Thyroid gland (tissue), 4 donors: ENCODE measurements at regions not wholly inside any gene's neighbourhood (a gene's known extent, or its start where the extent isn't known, plus 50 kb on each side); places are given as distances from the start of the nearest gene placed in this dataset.

Experiments used
- DNase-seq, 2 donors: peaks; one replicate each; pipeline ENCODE4 v3.0.0-alpha.2; 2019
- H3K27ac ChIP-seq, 3 donors: fragments of 200-600 bp; sonication (generic); 1 replicate in 2 of 3; 2 replicates in 1 of 3; pipeline ENCODE4 v1.5.1; 2016 to 2019; ENCODE audit warnings: mild to moderate bottlenecking in 1 of 3, moderate library complexity in 1 of 3
- H3K27me3 ChIP-seq: fragments of 200-600 bp; sonication (generic); one replicate; pipeline ENCODE4 v1.5.1; 2019
- H3K36me3 ChIP-seq, 2 donors: fragments of 200-600 bp; sonication (generic); one replicate each; pipeline ENCODE4 v1.5.1; 2016 to 2019
- H3K4me1 ChIP-seq, 2 donors: fragments of 200-600 bp; sonication (generic); one replicate each; pipeline ENCODE4 v1.5.1; 2017 to 2019
- H3K4me3 ChIP-seq, 3 donors: fragments of 200-600 bp; sonication (generic); replicated peaks in 1 of 3; 1 replicate in 2 of 3; 2 replicates in 1 of 3; pipeline ENCODE4 v1.5.1; 2016; ENCODE audit warnings: mild to moderate bottlenecking in 1 of 3
- H3K9me3 ChIP-seq: fragments of 200-600 bp; sonication (generic); one replicate; pipeline ENCODE4 v1.5.1; 2017
- POLR2A ChIP-seq, 2 donors: fragments of 450-650 bp; IDR thresholded peaks; one replicate each; pipeline ENCODE4 v1.6.1; 2017; ENCODE audit warnings: antibody characterized with exemption in 2 of 2, mild to moderate bottlenecking in 2 of 2, moderate library complexity in 1 of 2
- WGBS, 2 donors: methylation state at CpG; one replicate each; pipeline ENCODE4 v1.1.5; 2017; 5-methylcytosine and 5-hydroxymethylcytosine counted together
- intact Hi-C: fragments of 100-400 bp; cut with DNase I; formaldehyde crosslinking; loops from one replicate; pipeline ENCODE4 v1.15.1; 2023
- TF ChIP-seq, protein P1 (sequence below), 6 experiments: fragments of 200-600 bp in 3 of 6; fragments of 450-650 bp in 3 of 6; sonication (generic) in 3 of 6; IDR thresholded peaks; one replicate each; pipeline ENCODE4 v1.5.1; 2016 to 2019; ENCODE audit warnings: antibody characterized with exemption in 6 of 6, mild to moderate bottlenecking in 2 of 6, inconsistent platforms in 1 of 6, moderate library complexity in 1 of 6

DNA sequence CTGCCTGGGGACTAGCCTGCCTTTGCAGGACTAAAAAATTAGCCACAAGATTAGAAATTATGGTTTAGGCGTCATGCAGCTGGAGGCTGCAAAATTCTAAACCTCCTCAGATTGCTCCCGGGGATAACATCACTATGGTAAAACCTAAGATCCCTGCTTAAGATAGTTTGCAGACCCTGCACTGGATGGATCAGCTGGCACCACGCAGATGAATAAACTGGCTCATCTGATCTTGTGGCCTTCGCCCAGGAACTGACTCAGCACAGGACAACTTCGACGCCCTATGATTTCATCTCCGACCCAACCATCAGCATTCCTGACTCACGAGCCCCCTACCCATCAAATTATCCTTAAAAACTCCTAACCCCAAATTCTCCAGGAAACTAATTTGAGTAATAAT lies 482.4 kb downstream of the SPRY1 start:
- 95 to 97% methylated on average over 8 of the region's 8 CpGs for WGBS, 2 donors
- H3K4me1 ChIP-seq: no peaks in the 10 kb centered on the region
- H3K27ac ChIP-seq: no peak overlapping the region
- no peak for DNase-seq
- no peaks in the 10 kb centered on the region for H3K27me3 ChIP-seq
- no peaks in the 10 kb centered on the region for H3K9me3 ChIP-seq
- intact Hi-C loops: no loop called here
- no peak overlapping the region for H3K4me3 ChIP-seq
- no peaks in the 10 kb centered on the region for H3K36me3 ChIP-seq
- TF ChIP-seq, protein P1, sequence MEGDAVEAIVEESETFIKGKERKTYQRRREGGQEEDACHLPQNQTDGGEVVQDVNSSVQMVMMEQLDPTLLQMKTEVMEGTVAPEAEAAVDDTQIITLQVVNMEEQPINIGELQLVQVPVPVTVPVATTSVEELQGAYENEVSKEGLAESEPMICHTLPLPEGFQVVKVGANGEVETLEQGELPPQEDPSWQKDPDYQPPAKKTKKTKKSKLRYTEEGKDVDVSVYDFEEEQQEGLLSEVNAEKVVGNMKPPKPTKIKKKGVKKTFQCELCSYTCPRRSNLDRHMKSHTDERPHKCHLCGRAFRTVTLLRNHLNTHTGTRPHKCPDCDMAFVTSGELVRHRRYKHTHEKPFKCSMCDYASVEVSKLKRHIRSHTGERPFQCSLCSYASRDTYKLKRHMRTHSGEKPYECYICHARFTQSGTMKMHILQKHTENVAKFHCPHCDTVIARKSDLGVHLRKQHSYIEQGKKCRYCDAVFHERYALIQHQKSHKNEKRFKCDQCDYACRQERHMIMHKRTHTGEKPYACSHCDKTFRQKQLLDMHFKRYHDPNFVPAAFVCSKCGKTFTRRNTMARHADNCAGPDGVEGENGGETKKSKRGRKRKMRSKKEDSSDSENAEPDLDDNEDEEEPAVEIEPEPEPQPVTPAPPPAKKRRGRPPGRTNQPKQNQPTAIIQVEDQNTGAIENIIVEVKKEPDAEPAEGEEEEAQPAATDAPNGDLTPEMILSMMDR (IDR thresholded peaks at IDR 0.05): no peak
- TF ChIP-seq POLR2A (IDR thresholded peaks at IDR 0.05): no peak

DNA sequence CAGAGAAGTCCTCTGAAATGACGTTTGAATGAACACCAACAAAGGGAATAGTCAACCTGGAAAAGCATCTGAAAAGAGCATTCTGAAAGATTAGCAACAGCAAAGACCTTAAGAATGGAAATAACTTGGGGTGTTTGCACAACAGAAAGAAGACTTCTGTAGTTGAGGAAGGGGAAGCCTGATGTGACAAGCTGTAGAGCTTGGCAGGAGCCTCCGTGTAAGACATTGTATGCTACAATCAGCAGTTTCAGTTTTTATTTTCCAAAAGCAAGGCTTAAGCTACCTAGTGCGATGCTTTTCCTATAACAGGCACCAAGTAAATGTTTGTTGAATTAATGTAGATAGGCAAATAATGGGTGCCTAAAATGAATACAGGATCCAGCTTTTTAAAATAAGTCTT lies 484.0 kb downstream of the SPRY1 start:
- Histone ChIP-seq H3K4me3 (no peak overlapping the region), H3K27me3 (no peaks in the 10 kb centered on the region), H3K36me3 (no peaks in the 10 kb centered on the region), H3K4me1 (no peaks in the 10 kb centered on the region), H3K27ac (no peak overlapping the region), H3K9me3 (no peaks in the 10 kb centered on the region)
- TF ChIP-seq, protein P1 (IDR thresholded peaks at IDR 0.05): no peak
- TF ChIP-seq POLR2A (IDR thresholded peaks at IDR 0.05): no peak
- intact Hi-C loops: no loop called here
- no peak for DNase-seq
- 61 to 68% methylated on average over 3 of the region's 3 CpGs for WGBS, 2 donors

GRCh38 chr4:123884922-123885321 lies 488.3 kb downstream of the SPRY1 start:
- H3K9me3 ChIP-seq: no peaks in the 10 kb centered on the region
- no peaks in the 10 kb centered on the region for H3K4me1 ChIP-seq
- no peak for DNase-seq
- H3K27ac ChIP-seq: no peak overlapping the region
- H3K36me3 ChIP-seq: no peaks in the 10 kb centered on the region
- H3K4me3 ChIP-seq: no peak overlapping the region
- no peaks in the 10 kb centered on the region for H3K27me3 ChIP-seq
- 95 to 96% methylated on average over 6 of the region's 6 CpGs for WGBS, 2 donors
- TF ChIP-seq POLR2A (IDR thresholded peaks at IDR 0.05): no peak
- TF ChIP-seq, protein P1 (IDR thresholded peaks at IDR 0.05): no peak
- intact Hi-C loops: no loop called here

DNA sequence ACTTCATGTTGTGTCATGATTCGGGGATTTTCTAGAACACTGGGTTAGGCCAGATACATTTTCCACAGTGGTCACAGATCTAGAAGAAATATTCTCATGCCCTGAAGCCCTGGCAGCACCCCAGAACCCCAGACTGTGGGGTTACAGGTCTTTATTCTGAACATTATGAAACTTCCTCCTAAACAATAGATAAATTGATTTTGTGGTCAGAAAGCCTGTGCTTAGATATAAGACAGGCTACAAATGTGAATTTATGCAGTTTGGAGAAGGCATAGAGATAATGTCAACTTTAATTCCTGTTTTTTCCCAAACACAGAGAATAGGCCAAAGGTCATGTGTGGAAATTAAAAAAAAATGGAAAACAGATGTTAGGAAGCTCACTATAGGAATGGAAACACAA lies 492.9 kb downstream of the SPRY1 start:
- no peak for TF ChIP-seq POLR2A (IDR thresholded peaks at IDR 0.05)
- TF ChIP-seq, protein P1 (IDR thresholded peaks at IDR 0.05): no peak
- Histone ChIP-seq H3K9me3 (no peaks in the 10 kb centered on the region), H3K4me3 (no peak overlapping the region), H3K27ac (no peak overlapping the region), H3K4me1 (peaks cover 0 to 6% of the 10 kb centered on the region in 2 donors), H3K27me3 (no peaks in the 10 kb centered on the region), H3K36me3 (no peaks in the 10 kb centered on the region)
- intact Hi-C loops: no loop called here
- DNase-seq: no peak
- WGBS, 2 donors: 69 to 76% methylated on average over 1 of the region's 1 CpG

- Histone ChIP-seq H3K36me3 (no peaks in the 10 kb centered on the region), H3K27me3 (no peaks in the 10 kb centered on the region), H3K9me3 (no peaks in the 10 kb centered on the region), H3K4me3 (no peak overlapping the region), H3K27ac (no peak overlapping the region), H3K4me1 (peaks cover 0 to 6% of the 10 kb centered on the region in 2 donors)
- 82 to 91% methylated on average over 3 of the region's 3 CpGs for WGBS, 2 donors
- no peak for TF ChIP-seq POLR2A (IDR thresholded peaks at IDR 0.05)
- TF ChIP-seq, protein P1 (IDR thresholded peaks at IDR 0.05): no peak
- DNase-seq: no peak
- intact Hi-C loops: no loop called here
These were observed 494.3 kb downstream of the SPRY1 start for GRCh38 chr4:123890889-123891288.
